Activated CD8-positive, alpha-beta memory T cell treated with anti-CD3 and anti-CD28 coated beads, Interleukin-2, amount 10 ng/mL, durations not matched to agents 7 days and 5 days (primary cell): ENCODE measurements at regions not wholly inside any gene's neighbourhood (a gene's known extent, or its start where the extent isn't known, plus 50 kb on each side); places are given as distances from the start of the nearest gene placed in this dataset.

ENCODE experiments used
- ATAC-seq: fragments of 150-1000 bp; cut with Tn5 transposase; one replicate; pipeline ENCODE4 v1.10.0; 2021; ENCODE audit warnings: moderate library complexity
- CTCF ChIA-PET: fragments of 350-600 bp; sonication (Branson Sonifier 250); formaldehyde crosslinking; loops from one replicate; lab custom pipeline; 2021; ENCODE audit warnings: antibody characterized with exemption; lab: Charles Lee
- DNase-seq: peaks from one replicate; pipeline ENCODE4 v3.0.0-alpha.2; 2020
- H3K27ac Mint-ChIP-seq: one replicate; pipeline ENCODE4 v1.8.0; 2021; ENCODE audit warnings: mild to moderate bottlenecking, mixed read lengths
- H3K27me3 Mint-ChIP-seq: one replicate; pipeline ENCODE4 v1.8.0; 2021; ENCODE audit warnings: mixed read lengths
- H3K36me3 Mint-ChIP-seq: one replicate; pipeline ENCODE4 v1.8.0; 2021; ENCODE audit warnings: mild to moderate bottlenecking, mixed read lengths
- H3K4me1 Mint-ChIP-seq: one replicate; pipeline ENCODE4 v1.8.0; 2021; ENCODE audit warnings: mixed read lengths
- H3K4me3 Mint-ChIP-seq: one replicate; pipeline ENCODE4 v1.8.0; 2021; ENCODE audit warnings: mild to moderate bottlenecking, moderate library complexity, mixed read lengths
- H3K9me3 Mint-ChIP-seq: one replicate; pipeline ENCODE4 v1.8.0; 2022; ENCODE audit warnings: low read depth, mixed read lengths

GRCh38 chr4:177546745-177547144, 104.5 kb upstream of the AGA start:
- no peaks in the 10 kb centered on the region for H3K9me3 Mint-ChIP-seq
- CTCF ChIA-PET: no interaction called here
- H3K4me1 Mint-ChIP-seq: no peaks in the 10 kb centered on the region
- no peak overlapping the region for H3K27ac Mint-ChIP-seq
- H3K27me3 Mint-ChIP-seq: no peaks in the 10 kb centered on the region
- no peak overlapping the region for H3K4me3 Mint-ChIP-seq
- ATAC-seq: no peak
- H3K36me3 Mint-ChIP-seq: no peaks in the 10 kb centered on the region
- no peak for DNase-seq

GRCh38 chr4:177547985-177548384, 105.7 kb upstream of the AGA start:
- H3K27ac Mint-ChIP-seq: no peak overlapping the region
- DNase-seq (no peak), ATAC-seq (no peak)
- no peaks in the 10 kb centered on the region for H3K4me1 Mint-ChIP-seq
- H3K36me3 Mint-ChIP-seq: no peaks in the 10 kb centered on the region
- CTCF ChIA-PET: no interaction called here
- H3K27me3 Mint-ChIP-seq: no peaks in the 10 kb centered on the region
- no peaks in the 10 kb centered on the region for H3K9me3 Mint-ChIP-seq
- H3K4me3 Mint-ChIP-seq: no peak overlapping the region

GRCh38 chr4:177555007-177555574, 112.9 kb upstream of the AGA start:
- no peak overlapping the region for H3K4me3 Mint-ChIP-seq
- CTCF ChIA-PET: interaction anchor here (0.6 to 1.5 kb wide), 3 partner anchors 10 to 199 kb away, joined by 3 to 4 read pairs (median 3); no protein-coding TSS in a partner anchor
- H3K9me3 Mint-ChIP-seq: no peaks in the 10 kb centered on the region
- no peak overlapping the region for H3K27ac Mint-ChIP-seq
- no peaks in the 10 kb centered on the region for H3K27me3 Mint-ChIP-seq
- DNase-seq (no peak), ATAC-seq (no peak)
- H3K36me3 Mint-ChIP-seq: no peaks in the 10 kb centered on the region
- H3K4me1 Mint-ChIP-seq: no peaks in the 10 kb centered on the region

- CTCF ChIA-PET: no interaction called here
- H3K27ac Mint-ChIP-seq: no peak overlapping the region
- ATAC-seq (no peak), DNase-seq (no peak)
- no peaks in the 10 kb centered on the region for H3K27me3 Mint-ChIP-seq
- no peaks in the 10 kb centered on the region for H3K36me3 Mint-ChIP-seq
- no peaks in the 10 kb centered on the region for H3K9me3 Mint-ChIP-seq
- no peaks in the 10 kb centered on the region for H3K4me1 Mint-ChIP-seq
- no peak overlapping the region for H3K4me3 Mint-ChIP-seq
These were observed 115.2 kb upstream of the AGA start for GRCh38 chr4:177557416-177557815.

DNA sequence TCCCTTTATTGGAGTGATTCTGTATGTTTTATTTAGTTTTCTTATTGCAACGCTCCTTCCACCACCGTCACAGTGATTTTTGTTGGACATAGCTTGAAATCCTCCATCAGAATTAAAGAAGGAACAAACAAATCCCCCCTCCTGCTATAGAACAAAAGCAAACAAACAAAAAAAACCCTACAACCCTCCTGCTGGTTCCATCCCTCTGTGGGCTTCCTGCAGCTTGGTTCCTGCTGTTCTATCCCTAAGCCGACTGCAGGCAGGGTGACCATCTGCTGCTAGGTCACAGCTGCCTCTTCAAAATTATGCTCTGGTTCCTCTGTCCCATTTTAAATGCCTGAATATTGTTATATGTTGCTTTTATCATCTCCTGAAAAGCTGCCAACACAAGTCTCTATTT, 116.8 kb upstream of the AGA start:
- H3K27me3 Mint-ChIP-seq: no peaks in the 10 kb centered on the region
- CTCF ChIA-PET: no interaction called here
- H3K4me1 Mint-ChIP-seq: no peaks in the 10 kb centered on the region
- no peak overlapping the region for H3K27ac Mint-ChIP-seq
- no peak for ATAC-seq
- H3K9me3 Mint-ChIP-seq: no peaks in the 10 kb centered on the region
- H3K36me3 Mint-ChIP-seq: no peaks in the 10 kb centered on the region
- no peak for DNase-seq
- no peak overlapping the region for H3K4me3 Mint-ChIP-seq

DNA sequence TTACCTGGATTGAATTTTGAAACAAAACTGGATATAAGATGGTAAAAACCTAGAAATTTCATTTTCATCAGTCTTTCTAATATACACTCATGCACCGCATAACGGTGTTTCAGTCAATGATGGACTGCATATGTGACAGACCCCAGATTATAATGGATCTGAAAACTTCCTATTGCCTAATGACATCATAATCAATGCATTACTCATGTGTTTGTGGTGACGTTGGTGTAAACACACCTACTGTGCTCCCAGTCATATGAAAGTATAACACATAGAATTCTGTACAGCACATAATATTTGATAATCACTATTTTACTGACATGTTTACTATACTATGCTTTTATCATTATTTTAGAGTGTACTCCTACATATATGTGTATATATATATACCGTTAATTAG, 119.9 kb upstream of the AGA start:
- Mint-ChIP-seq H3K4me1 (no peaks in the 10 kb centered on the region), H3K36me3 (no peaks in the 10 kb centered on the region), H3K27ac (no peak overlapping the region), H3K4me3 (no peak overlapping the region), H3K9me3 (no peaks in the 10 kb centered on the region), H3K27me3 (no peaks in the 10 kb centered on the region)
- CTCF ChIA-PET: no interaction called here
- no peak for ATAC-seq
- no peak for DNase-seq

DNA sequence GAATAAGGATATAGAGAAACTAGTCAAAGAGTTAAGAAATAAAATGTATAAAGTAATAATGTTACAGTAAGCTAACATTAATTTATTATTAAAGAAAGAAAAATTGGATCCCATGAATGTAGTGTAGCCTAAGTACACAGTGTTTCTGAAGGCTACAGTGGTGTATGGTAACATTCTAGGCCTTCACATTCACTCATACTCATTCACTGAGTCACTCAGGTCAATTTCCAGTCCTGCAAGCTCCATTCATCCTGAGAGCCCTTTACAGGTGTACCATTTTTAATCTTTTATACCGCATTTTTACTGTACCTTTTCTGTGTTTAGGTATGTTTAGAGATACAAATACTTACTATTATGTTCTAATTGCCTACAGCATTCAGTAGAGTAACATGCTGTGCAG, 120.6 kb upstream of the AGA start:
- Mint-ChIP-seq H3K4me1 (no peaks in the 10 kb centered on the region), H3K36me3 (no peaks in the 10 kb centered on the region), H3K9me3 (no peaks in the 10 kb centered on the region), H3K27me3 (no peaks in the 10 kb centered on the region), H3K27ac (no peak overlapping the region), H3K4me3 (no peak overlapping the region)
- ATAC-seq (no peak), DNase-seq (no peak)
- CTCF ChIA-PET: no interaction called here

DNA sequence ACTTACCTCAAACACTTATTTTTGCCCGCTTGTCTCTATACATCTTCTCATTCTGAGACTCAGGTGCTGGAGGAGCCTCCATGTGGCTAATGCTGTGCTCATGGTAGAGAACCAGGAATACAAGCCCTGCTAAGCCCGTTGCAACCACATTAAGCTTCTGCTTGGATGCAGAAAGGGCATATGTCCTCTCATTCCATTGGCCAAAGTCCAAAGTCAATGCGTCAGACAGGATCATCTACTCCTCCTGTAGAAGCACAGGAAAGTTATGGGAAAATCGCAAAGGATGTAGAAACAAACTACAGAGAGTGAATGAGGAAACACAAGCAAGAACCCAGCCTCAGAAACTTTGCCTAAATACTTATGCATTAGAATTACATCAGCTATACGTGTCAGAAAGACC, 124.5 kb upstream of the AGA start:
- no peak for DNase-seq
- H3K4me3 Mint-ChIP-seq: no peak overlapping the region
- H3K36me3 Mint-ChIP-seq: no peaks in the 10 kb centered on the region
- ATAC-seq: no peak
- no peaks in the 10 kb centered on the region for H3K27me3 Mint-ChIP-seq
- no peaks in the 10 kb centered on the region for H3K4me1 Mint-ChIP-seq
- CTCF ChIA-PET: interaction anchor here (1.3 kb wide), 1 partner anchor 316 kb away, joined by 3 read pairs; no protein-coding TSS in a partner anchor
- H3K9me3 Mint-ChIP-seq: no peaks in the 10 kb centered on the region
- H3K27ac Mint-ChIP-seq: no peak overlapping the region

GRCh38 chr4:177568931-177569330, 126.7 kb upstream of the AGA start:
- Mint-ChIP-seq H3K4me3 (no peak overlapping the region), H3K9me3 (no peaks in the 10 kb centered on the region), H3K4me1 (no peaks in the 10 kb centered on the region), H3K36me3 (no peaks in the 10 kb centered on the region), H3K27ac (no peak overlapping the region), H3K27me3 (no peaks in the 10 kb centered on the region)
- DNase-seq (no peak), ATAC-seq (no peak)
- CTCF ChIA-PET: interaction anchor here (0.7 to 0.9 kb wide), 2 partner anchors 69 to 189 kb away, joined by 3 to 4 read pairs; no protein-coding TSS in a partner anchor

DNA sequence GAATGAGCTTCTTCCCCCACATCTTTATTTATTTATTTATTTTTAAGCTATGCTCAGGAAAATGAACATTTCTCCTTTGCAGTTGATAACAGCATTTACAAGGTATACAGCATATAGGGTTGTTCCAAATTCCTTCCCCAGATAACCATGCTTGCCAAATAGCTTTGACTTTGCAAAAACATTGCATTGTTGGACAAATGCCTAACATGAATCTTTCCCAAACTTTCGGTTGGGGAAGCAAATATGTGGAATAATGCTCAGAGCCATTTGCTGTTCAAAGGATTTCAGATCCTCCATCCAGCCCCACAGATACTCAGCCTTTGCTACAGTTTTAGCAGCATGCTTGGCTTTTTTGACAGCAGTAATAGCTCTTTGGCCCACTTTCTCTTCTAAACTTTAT, 127.2 kb upstream of the AGA start:
- Mint-ChIP-seq H3K27ac (no peak overlapping the region), H3K4me3 (no peak overlapping the region), H3K27me3 (no peaks in the 10 kb centered on the region), H3K4me1 (no peaks in the 10 kb centered on the region), H3K36me3 (no peaks in the 10 kb centered on the region), H3K9me3 (no peaks in the 10 kb centered on the region)
- no peak for DNase-seq
- ATAC-seq: no peak
- CTCF ChIA-PET: interaction anchor here (0.7 to 0.9 kb wide), 2 partner anchors 70 to 190 kb away, joined by 3 to 4 read pairs; no protein-coding TSS in a partner anchor

- ATAC-seq (no peak), DNase-seq (no peak)
- no peaks in the 10 kb centered on the region for H3K9me3 Mint-ChIP-seq
- no peaks in the 10 kb centered on the region for H3K36me3 Mint-ChIP-seq
- no peak overlapping the region for H3K27ac Mint-ChIP-seq
- H3K4me3 Mint-ChIP-seq: no peak overlapping the region
- peaks cover 6% of the 10 kb centered on the region for H3K27me3 Mint-ChIP-seq
- CTCF ChIA-PET: no interaction called here
- H3K4me1 Mint-ChIP-seq: no peaks in the 10 kb centered on the region
These were observed 131.3 kb upstream of the AGA start for GRCh38 chr4:177573507-177573906.

GRCh38 chr4:177574446-177574845, 132.2 kb upstream of the AGA start:
- Mint-ChIP-seq H3K9me3 (no peaks in the 10 kb centered on the region), H3K4me1 (no peaks in the 10 kb centered on the region), H3K4me3 (no peak overlapping the region), H3K27me3 (peaks cover 6% of the 10 kb centered on the region), H3K36me3 (no peaks in the 10 kb centered on the region), H3K27ac (no peak overlapping the region)
- DNase-seq (no peak), ATAC-seq (no peak)
- CTCF ChIA-PET: no interaction called here

DNA sequence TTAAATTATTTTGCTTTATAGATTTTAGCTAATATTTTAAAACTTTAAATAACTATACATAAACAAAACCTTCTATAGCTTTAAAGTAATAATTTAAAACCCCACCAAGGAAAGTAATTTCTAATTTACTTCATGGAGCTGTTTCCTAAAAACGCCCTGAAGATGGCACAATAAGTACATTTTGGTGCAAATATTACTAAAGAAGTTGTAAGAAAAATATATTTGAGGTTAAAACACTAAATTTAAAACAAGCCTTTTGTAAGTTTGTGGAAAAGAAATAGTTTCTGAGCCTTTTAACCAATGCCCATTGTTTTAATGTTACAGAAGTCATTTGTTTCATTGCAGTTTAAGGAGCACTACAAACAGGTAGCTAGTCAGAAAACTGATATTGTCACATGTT, 137.4 kb upstream of the AGA start:
- ATAC-seq (no peak), DNase-seq (no peak)
- Mint-ChIP-seq H3K4me1 (no peaks in the 10 kb centered on the region), H3K27ac (no peak overlapping the region), H3K27me3 (peaks cover 6% of the 10 kb centered on the region), H3K9me3 (no peaks in the 10 kb centered on the region), H3K4me3 (no peak overlapping the region), H3K36me3 (no peaks in the 10 kb centered on the region)
- CTCF ChIA-PET: no interaction called here

- H3K36me3 Mint-ChIP-seq: no peaks in the 10 kb centered on the region
- ATAC-seq: no peak
- CTCF ChIA-PET: no interaction called here
- no peaks in the 10 kb centered on the region for H3K9me3 Mint-ChIP-seq
- no peaks in the 10 kb centered on the region for H3K27me3 Mint-ChIP-seq
- no peak overlapping the region for H3K4me3 Mint-ChIP-seq
- H3K4me1 Mint-ChIP-seq: no peaks in the 10 kb centered on the region
- no peak for DNase-seq
- no peak overlapping the region for H3K27ac Mint-ChIP-seq
These were observed 140.8 kb upstream of the AGA start for GRCh38 chr4:177582992-177583391.

DNA sequence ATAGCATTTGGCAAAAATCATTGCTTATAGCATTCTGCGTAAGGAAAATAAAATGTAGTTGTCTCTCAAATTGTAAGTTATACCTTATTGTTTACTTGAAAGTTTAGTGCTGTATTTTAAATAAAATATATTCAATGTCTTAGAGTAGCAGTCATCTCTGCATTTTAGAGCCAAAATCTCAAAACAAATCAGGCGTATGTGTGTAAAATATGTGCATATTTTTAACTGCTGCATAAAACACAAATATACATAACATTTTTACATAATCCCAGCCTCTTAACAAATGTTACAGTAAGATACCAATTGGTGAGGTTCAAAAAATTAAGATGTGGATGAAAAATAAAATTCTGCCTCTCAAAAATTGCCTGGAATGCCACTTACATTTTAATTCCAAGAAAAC, 145.8 kb upstream of the AGA start:
- CTCF ChIA-PET: no interaction called here

More for the DNA sequence above, 145.8 kb upstream of the AGA start:
- H3K27me3 Mint-ChIP-seq: no peaks in the 10 kb centered on the region
- no peaks in the 10 kb centered on the region for H3K4me1 Mint-ChIP-seq
- no peaks in the 10 kb centered on the region for H3K9me3 Mint-ChIP-seq
- DNase-seq (no peak), ATAC-seq (no peak)
- no peak overlapping the region for H3K27ac Mint-ChIP-seq
- no peak overlapping the region for H3K4me3 Mint-ChIP-seq
- H3K36me3 Mint-ChIP-seq: no peaks in the 10 kb centered on the region
